GM21390 (cell line): ENCODE measurements at regions not wholly inside any gene's neighbourhood (a gene's known extent, or its start where the extent isn't known, plus 50 kb on each side); places are given as distances from the start of the nearest gene placed in this dataset.

Source experiments
- ATAC-seq: cut with Tn5 transposase; IDR thresholded peaks from one replicate; pipeline ENCODE4 v1.9.1; 2021; ENCODE audit not compliant: unreplicated experiment

DNA sequence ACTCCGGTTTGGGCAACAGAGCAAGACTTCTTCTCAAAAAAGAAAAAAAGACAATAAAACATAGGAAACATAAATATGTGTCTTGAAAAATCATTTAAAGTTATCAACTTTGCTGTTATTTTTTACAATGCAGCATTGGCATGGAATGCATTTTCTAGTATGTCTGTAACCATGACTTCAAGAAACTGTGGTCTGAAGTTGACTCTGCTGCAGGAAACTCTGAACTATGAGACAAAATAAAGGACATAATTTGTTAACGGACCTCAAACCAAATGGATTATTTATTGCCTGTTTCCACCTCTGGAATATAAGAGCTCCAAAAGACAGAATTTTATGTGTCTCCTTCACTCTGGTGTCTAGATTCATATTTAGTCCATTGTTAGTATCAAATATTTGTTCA, 79.1 kb downstream of the TRIB2 start:
- no peak for ATAC-seq

DNA sequence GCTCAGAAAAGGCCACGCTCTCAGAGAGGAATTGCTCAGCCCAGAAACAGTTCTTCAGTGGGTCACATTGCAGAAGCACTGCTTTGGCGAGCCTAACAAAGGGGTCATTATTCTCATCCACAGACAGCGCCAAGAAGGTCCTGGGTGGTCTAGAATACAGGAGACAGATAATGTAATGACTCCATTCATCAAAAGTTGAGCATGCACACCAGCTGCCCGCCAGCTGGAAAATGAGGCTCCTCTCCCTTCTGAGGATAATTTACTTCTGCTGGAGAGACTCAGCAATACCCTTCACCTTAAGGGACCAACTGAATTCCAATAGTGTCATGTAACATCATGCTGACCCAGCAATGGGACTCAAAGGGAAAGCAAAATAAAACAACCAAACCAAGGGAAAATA, 79.9 kb downstream of the TRIB2 start:
- ATAC-seq = no peak

DNA sequence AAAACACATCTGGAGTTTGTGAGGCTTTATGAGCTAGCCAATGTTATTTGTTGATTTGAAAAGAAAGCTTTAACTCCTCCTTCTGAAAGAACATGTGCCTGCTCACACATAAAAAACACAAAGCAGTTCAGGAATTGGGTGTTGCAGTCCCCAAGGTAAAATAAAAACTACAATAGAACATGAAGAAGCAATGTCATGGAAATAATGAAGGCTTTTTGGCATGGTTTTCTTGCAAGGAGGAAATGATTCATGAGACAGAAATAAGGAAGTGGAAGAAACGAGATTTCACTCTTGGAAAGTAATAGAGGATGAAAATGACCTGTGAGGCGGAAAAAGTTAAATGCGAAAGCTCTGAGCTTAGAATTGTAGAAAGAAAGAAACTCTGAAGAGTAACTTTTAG, 81.1 kb downstream of the TRIB2 start:
- ATAC-seq = no peak

DNA sequence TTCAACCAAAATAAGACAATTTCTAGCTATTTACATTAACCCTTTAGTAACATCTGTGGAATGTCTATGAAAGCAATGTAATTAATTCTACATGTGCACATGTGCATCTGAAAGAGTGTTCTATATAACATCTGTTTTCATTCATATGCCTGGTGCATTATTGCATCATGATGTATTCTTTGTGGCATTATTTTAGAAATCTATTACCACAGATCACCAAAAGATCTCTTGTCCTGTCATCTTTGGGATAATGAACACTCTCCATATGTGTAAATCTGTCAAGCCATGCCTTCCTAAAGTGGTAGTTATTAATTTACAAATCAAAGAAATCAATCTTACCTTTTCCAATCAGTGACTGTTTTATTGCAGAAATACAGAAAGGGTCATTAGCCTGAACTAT, 86.9 kb downstream of the TRIB2 start:
- no peak for ATAC-seq

DNA sequence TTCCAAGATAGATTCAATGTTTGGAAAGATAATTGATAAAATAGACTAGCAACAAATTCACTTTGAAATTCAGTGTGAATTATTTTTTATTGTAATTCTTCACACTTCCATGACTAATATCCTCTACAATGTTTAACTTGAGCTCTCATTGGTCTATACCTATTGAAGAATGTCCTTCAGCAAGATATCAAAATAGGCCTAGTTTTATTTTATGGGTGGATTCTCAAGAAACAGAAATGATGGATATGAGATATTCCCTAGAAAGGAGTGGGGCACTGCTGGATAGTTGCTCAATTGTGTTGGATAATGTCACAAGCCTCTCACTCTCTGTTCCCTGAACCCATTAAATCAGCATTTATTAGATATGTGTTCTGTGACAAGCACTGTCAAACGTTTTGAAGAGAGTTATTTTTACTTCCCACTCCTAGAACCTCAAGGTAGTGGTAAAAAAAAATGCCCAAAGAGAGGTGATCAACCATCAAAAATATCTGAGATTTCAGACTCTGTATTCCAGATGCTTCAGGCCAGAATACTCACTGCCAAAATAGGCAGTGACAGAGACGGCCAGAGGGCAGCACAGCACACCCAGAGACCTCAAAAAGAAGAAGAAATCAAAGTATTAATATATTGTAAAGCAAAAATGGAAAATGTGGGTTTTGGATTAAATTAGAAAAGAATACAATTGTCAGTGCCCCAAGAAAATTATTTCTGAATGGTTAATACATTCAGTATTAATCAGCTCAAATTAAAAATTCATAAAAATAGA, 87.5 kb downstream of the TRIB2 start:
- no peak for ATAC-seq

DNA sequence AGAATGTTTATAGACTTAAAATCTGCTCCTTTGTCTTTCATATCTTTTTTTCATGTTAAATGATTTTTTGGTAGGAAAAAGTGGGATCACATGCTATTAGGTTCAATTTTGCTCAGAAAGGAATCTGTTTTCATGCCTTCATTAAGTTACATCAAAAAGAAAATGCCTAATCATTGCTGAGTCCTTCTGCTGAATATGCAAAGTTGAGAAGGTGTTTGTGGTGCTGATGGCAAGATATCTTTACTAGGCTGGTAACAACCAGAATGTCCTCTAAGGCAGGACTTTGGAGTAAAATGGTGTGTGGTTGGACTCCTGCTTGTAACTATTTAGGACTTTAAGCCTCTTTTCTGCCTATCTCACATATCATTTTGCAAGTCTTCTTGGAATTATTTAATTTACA, 88.3 kb downstream of the TRIB2 start:
- no peak for ATAC-seq

DNA sequence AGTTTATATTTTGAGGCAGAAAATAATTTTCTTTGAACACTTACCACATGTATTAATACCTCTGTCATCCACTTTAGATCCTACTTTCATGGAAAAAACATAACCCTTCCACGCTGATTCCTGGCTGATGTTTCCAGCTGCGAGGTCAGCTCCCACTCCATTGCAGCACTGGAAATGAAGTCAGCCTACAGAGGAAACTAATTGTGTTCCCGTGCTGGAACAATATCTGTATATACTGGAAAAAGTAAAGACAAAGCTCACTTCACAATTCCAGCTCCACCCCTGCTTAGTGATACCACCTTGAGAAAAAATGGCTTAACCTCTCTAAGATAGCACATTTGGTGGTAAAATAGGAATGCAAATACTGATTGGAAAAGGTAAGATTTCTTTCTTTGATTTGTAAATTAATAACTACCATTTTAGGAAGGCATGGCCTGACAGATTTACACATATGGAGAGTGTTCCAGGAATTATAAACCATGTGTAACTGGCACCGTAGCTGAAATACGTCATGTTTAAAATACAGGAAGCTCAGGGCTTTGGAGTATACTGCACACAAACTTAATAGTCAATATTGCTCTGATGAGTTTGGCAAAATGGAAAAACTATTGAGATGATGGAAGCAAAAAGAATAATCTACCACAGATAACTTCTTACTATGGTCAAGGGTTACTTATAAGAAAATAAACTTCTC, 90.0 kb downstream of the TRIB2 start:
- ATAC-seq = no peak

DNA sequence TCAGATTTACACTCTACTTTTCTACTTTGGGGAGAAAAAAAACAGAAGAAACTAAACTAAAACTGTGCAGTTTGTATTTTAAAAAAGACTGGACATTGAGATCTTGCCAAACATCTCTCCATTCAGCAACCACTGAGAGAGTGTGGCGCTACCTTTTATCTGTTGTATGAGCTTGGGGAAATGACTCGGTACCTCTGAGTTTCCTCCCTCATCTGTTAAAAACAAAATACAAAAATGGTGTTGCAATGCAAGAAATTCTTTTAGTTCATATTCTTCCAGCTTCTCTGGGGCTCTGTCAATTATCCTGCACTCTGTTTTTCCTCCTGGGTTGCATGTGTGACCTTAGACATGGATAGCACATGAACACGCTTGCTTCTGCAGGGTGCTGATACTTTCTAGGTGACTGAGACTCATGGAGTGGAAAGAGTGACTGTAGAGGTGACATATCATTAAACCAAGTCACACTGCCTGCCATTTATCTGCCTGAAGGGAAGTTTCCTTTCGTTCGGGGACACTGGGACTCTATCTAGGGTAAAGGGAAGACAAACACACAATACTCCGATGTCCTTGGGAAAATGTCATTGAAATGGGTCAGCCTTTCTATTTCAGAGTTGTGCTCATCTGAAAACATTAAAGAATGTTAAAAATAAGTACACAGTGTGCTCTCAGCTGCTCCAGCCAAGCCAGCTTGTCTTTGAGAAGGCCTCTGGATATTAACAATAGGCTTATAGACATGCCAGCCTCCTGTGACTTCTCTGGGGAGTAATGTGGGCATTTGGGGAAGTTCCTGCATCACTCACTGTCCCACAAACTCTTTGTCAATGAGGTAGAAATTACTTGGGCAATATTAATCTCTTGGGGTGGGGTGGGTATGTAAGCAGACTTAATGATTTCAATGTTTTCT, 91.4 kb downstream of the TRIB2 start:
- ATAC-seq = no peak

DNA sequence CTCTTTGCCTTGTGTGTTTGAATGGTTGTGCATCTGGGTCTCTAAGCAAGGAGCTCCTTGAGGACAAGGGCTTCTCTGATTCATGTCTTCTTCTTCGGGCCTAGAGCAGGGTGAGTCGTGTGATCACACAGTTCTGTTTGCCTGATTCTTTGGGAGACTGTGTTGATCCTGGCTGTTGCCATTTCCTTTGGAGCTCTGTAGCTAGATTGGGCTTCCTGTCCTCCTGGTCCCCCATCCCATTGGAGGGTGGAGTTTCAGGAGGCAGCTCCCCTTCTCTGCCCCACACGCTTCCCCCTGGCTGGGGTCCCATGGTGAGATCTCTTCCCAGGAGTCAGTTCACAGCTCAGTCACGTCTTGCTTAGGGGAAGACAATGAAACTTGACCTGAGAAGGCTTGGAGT, 92.8 kb downstream of the TRIB2 start:
- ATAC-seq = no peak

DNA sequence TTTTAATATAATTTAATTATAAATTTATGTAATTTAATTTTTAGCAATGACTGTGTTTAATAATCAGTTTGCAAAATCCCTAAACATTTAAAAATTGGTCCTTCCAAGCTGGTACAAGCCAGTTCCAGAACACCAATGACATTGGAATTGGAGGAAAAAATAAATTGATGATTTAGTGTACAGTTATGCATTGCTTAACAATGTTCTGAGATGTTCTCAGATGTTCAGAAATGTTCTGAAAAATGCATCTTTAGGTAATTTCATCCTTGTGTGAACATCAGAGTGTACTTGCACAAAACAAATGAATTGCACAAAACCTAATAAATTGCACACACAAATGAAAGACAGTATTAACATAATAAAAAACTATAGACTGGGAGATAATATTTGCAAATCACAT, 95.2 kb downstream of the TRIB2 start:
- no peak for ATAC-seq

DNA sequence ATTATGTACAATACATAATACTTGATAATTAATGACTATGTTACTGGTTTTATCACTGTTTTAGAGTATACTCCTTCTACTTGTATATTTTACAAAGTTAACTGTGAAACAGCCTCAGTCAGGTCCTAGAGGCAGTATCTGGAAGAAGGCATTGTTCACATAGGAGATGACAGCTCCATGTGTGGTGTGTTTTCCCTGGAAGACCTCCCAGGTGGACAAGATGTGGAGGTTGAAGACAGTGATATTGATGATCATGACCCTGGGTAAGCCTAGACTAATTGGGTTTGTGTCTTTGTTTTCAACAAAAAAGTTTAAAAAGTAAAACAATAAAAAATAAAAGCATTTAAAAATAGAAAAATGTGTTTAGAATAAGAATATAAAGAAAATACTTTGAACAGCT, 96.4 kb downstream of the TRIB2 start:
- no peak for ATAC-seq

DNA sequence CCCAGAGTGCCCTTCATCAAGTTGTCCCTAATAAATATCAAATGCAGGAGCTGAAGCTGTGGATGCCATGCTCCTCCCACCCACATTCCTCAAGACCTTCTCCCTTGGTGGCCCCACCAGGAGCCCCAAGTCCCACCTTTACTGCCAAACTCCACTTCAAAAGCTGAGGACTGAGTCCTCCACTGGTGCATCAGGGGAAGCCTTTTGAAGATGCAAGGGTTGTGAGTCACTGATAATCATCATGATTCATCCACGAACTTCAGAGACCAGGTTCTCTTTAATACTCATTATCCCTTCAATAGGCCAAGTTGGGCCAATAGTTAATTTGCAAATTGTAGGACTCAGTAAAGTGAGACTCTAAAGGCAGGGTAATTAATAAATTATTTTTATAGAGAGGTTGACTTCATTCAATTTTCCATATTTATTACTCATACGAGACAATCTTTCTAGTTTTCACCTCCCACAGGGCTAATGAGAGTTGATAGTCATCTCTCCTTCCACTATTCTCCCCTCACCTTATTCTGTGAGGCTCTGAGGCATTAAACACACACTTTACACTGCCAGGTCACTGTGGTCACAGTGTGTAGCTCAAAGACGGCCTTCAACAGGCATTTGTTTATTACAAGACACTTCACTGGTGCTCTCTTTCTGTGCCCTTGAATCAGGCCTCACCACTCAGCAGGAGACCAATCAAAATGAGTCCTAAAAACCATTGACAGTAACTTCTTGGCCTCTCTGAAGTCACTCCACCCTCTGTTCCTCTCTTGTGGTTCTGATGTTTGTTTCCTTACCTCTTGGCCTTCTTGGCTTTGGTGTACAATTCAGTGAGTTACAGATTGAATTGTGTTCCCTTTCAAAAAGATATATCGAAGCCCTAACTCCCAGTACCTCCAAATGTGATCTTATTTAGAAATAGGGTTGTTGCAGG, 99.9 kb downstream of the TRIB2 start:
- ATAC-seq = no peak

DNA sequence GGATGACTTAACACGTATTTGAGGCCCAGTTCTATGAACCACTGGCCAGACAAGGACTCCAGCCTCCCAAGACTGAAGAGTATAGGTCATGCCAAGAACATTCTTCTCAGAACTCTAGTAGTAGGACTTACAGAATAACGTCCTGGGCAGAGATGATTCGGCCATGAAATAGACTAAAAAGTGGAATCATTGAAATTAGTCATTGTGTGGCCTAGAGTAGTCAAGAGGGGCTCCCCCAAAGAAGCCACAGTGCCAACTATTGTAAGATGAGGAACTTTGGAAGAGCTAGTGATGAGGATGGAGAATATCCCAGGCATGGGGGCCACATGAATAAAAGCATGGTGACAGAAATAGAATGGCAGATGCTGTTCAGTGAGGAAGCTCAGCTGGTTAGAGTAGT, 101.1 kb downstream of the TRIB2 start:
- no peak for ATAC-seq

DNA sequence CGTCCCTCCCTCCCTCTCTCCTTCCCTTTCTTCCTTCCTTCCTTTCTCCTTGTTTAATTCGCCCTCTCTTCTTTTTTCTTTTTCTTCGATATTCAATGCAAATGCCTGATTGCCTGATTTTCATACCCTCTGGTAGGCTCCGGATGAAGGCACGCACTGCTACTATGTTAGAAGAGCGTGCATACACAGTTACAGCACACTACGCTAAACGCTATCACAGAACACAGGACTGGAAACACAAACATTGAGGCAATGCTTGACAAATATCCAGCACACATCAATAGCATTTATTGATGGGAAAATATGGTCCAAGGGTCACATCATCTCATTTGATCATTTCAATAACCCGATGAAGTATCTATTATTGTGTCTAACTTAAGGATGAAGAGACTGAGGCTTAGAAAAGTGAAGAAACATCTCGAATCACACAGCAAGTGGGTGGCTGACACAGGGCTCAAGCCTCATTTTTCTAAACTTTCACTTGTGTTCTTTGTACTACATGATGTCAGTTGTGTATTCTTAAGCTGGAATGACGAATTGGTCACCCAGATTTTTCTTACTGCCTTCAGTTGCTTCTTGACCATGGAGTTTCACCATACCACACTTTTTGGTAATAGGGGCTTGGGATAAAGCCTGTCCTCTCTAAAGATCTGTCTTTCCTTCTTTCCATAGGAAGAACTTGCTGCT, 101.8 kb downstream of the TRIB2 start:
- no peak for ATAC-seq

DNA sequence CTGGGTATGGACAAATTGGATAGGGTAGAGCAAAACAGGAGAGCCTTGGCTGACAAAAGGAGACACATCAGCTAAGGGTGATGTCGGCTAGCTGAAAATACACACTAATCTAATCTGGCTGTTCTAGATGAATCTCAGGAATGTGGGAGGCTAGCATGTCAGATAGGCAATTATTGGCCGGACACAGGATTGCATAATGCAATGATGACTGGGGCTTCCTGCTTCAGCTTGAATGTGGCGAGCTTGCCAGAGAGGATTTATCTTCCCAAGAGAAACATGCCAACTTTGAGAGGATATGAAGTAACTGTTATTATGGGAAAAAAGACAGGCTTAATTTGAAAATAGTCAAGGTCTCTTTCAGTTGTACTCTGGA, 102.4 kb downstream of the TRIB2 start:
- no peak for ATAC-seq

DNA sequence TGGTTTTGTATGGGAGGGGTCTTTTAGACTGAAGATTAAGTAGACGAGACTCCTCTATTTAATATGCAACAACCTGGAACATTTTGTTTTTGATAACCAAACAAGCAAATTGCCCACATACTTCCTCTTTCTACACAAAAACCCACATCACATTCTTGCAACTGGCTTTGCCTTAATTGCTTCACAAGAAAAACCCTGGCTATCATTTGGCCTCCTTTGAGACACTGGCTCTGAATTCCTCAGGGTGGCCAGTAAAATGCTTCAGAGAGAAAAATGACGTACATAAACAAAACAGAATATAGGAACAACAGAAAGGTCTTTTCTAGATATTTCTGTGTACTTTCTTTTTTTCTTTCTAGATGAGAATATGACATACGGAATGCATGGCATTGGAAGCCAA, 103.0 kb downstream of the TRIB2 start:
- ATAC-seq = no peak

DNA sequence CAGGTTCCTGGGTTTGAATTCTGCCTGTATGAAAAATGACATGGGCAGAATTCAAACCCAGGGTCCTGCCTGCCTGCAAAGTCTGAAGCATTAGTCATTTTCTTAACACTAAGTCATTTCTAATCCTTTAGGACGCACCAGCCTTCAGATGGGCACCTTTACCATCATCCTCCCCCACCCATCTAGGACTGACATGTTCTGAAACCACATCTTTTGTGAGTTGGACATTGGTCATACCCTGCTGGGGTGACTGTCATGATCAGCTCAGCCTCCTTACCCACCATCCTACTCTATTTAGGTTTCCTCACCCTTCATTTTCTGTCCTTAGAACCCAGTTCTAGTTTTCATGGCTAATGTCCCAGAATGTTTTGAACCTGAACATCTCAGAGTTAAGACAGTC, 104.9 kb downstream of the TRIB2 start:
- no peak for ATAC-seq

DNA sequence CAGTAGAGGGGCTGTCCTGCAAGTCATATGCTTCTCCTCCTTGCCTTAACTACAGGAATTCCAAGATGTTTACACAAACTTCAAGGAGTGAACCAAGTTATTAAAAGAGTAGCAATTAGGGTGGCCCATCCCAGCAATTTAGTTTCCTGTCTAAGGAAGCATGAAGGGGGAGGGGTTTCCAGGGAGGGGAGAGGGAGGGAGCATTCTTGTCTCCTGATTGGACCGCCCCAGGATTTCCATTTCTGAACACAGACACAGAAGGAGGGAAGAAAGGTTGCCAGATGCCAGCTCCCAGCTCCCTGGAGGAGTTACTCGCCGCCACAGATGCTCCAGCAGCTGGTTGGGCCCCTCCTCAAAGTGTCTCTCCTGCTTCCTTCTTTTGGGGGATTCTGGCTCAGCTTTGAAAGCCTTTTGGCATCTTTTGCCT, 107.6 kb downstream of the TRIB2 start:
- ATAC-seq = no peak

DNA sequence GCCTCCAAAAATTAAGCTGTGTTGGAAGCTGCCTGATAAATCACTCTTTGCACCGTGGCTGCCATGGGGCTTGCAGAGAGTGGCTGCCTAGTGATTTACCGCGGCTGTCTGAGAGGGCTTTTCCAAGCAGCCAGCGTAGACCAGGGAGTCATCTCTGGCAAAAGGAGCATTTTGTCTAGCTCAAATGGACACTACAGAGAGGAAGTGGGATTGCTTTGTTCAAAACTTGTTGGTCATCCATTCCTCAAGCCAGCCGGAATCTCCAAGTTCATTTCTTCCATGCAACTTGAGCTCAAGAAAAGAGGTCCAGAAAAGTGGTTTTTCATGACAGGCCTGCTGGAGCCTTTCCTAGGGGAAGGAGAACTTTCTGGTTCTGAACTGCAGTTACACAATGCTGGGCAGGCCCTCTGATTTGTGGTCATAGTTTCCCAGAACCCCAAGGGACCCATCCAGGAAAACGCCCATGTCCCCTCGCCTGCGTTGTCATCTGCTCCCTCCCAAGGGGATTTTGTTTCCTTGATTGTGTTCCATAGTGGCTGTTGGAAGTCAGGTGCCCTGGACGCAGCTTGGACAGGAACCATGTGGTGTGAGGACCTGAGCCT, 108.1 kb downstream of the TRIB2 start:
- no peak for ATAC-seq

DNA sequence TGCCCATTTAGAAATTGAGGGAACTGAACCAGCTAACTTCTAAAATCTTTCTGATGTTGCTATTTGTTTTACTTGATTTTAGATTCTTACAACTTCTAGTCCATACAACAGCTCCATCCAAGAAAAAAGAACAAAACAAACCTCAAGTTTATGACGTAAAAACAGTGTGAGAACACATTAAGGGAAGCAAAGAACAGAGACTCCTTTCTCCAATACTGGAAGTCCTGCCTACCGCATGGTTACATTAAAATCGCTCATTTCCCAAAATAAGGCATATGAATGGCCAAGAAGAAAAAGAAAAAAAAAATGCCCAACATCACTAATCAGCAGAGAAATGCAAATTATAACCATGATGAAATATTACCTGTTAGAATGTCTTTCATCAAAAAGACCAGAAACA, 110.0 kb downstream of the TRIB2 start:
- ATAC-seq = no peak
